Endothelial cell of umbilical vein (primary cell): ENCODE measurements at regions not wholly inside any gene's neighbourhood (a gene's known extent, or its start where the extent isn't known, plus 50 kb on each side); places are given as distances from the start of the nearest gene placed in this dataset.

ENCODE experiments used
- JUN ChIP-seq: IDR thresholded peaks from 2 replicates; pipeline ENCODE4 v1.6.1; 2011; ENCODE audit warnings: borderline replicate concordance, low read depth; ENCODE audit not compliant: insufficient read length, insufficient read depth
- POLR2A ChIP-seq: IDR thresholded peaks from 2 replicates; pipeline ENCODE4 v1.6.1; 2012; ENCODE audit warnings: low read depth, mild to moderate bottlenecking, control low read depth, low read length
- POLR2AphosphoS5 ChIP-seq: IDR thresholded peaks from 2 replicates; pipeline ENCODE4 v1.6.1; 2012; ENCODE audit warnings: low read depth, mild to moderate bottlenecking, control low read depth, low read length, moderate library complexity; ENCODE audit not compliant: insufficient read depth
- TF ChIP-seq, protein P1 (sequence below), 2 donors: IDR thresholded peaks; 1 replicate in 1 of 2; 2 replicates in 1 of 2; pipeline ENCODE4 v1.5.1; 2011; ENCODE audit warnings: low read length in 2 of 2, mild to moderate bottlenecking in 2 of 2, moderate library complexity in 2 of 2, control low read depth in 1 of 2, inconsistent platforms in 1 of 2, low read depth in 1 of 2; ENCODE audit not compliant: insufficient read depth in 1 of 2; ENCODE audit errors: extremely low read depth in 1 of 2

DNA sequence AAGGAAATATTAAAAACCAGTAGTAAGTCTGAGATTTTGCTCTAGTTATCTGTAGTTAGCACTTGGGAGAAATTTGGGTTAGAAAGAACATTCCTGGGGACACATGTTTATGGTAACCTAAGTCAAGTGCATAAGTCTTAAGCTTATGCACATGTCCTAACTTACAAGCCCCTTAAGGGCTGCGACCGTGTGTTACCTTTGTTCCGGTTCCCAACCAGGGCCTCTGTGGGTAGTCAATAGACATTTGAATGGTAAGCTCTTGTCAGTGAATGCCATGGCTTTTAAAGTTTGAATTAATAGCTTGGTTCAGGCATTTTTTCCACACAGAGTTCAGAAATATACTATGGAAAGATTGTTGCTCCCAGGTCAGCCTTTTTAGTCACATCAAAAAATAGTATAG, 64.7 kb upstream of the CWC22 start:
- TF ChIP-seq, protein P1, sequence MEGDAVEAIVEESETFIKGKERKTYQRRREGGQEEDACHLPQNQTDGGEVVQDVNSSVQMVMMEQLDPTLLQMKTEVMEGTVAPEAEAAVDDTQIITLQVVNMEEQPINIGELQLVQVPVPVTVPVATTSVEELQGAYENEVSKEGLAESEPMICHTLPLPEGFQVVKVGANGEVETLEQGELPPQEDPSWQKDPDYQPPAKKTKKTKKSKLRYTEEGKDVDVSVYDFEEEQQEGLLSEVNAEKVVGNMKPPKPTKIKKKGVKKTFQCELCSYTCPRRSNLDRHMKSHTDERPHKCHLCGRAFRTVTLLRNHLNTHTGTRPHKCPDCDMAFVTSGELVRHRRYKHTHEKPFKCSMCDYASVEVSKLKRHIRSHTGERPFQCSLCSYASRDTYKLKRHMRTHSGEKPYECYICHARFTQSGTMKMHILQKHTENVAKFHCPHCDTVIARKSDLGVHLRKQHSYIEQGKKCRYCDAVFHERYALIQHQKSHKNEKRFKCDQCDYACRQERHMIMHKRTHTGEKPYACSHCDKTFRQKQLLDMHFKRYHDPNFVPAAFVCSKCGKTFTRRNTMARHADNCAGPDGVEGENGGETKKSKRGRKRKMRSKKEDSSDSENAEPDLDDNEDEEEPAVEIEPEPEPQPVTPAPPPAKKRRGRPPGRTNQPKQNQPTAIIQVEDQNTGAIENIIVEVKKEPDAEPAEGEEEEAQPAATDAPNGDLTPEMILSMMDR (IDR thresholded peaks at IDR 0.05; ENCODE audit: extremely low read depth in 1 of 2, insufficient read depth in 1 of 2, low read depth in 1 of 2, low read length in 2 of 2): no peak
- no peak for TF ChIP-seq POLR2A
- TF ChIP-seq JUN: no peak
- no peak for TF ChIP-seq POLR2AphosphoS5
